NB4 (cell line): ENCODE measurements at regions not wholly inside any gene's neighbourhood (a gene's known extent, or its start where the extent isn't known, plus 50 kb on each side); places are given as distances from the start of the nearest gene placed in this dataset.
A peak's percentile ranks its signal among the peaks of the same experiment; 100 is the strongest.

Experiments
- MYC ChIP-seq: IDR thresholded peaks from 2 replicates; pipeline ENCODE4 v1.6.1; 2011; ENCODE audit warnings: low read depth, low read length
- POLR2A ChIP-seq: IDR thresholded peaks from 2 replicates; pipeline ENCODE4 v1.6.1; 2011; ENCODE audit warnings: mild to moderate bottlenecking; ENCODE audit not compliant: insufficient read length; ENCODE audit errors: extremely low read depth
- TF ChIP-seq, protein P1 (sequence below): IDR thresholded peaks from one replicate; pipeline ENCODE4 v1.5.1; 2012; ENCODE audit warnings: low read depth, low read length
- TF ChIP-seq, protein P2 (sequence below): IDR thresholded peaks from 2 replicates; pipeline ENCODE4 v1.6.1; 2011; ENCODE audit warnings: low read depth, low read length

GRCh38 chr12:19757317-19757877 is 318.1 kb downstream of the AEBP2 start:
- TF ChIP-seq, protein P1, sequence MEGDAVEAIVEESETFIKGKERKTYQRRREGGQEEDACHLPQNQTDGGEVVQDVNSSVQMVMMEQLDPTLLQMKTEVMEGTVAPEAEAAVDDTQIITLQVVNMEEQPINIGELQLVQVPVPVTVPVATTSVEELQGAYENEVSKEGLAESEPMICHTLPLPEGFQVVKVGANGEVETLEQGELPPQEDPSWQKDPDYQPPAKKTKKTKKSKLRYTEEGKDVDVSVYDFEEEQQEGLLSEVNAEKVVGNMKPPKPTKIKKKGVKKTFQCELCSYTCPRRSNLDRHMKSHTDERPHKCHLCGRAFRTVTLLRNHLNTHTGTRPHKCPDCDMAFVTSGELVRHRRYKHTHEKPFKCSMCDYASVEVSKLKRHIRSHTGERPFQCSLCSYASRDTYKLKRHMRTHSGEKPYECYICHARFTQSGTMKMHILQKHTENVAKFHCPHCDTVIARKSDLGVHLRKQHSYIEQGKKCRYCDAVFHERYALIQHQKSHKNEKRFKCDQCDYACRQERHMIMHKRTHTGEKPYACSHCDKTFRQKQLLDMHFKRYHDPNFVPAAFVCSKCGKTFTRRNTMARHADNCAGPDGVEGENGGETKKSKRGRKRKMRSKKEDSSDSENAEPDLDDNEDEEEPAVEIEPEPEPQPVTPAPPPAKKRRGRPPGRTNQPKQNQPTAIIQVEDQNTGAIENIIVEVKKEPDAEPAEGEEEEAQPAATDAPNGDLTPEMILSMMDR = peak; percentile 95
- TF ChIP-seq, protein P2, sequence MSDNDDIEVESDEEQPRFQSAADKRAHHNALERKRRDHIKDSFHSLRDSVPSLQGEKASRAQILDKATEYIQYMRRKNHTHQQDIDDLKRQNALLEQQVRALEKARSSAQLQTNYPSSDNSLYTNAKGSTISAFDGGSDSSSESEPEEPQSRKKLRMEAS = no peak
- TF ChIP-seq POLR2A (no peak), MYC (no peak)
